GM12878 (cell line): ENCODE measurements at regions not wholly inside any gene's neighbourhood (a gene's known extent, or its start where the extent isn't known, plus 50 kb on each side); places are given as distances from the start of the nearest gene placed in this dataset.

Source experiments
- ATAC-seq: fragments of 200-7000 bp; cut with Tn5 transposase; 3 replicates; pipeline ENCODE4 v1.9.1; 2020; ENCODE audit warnings: mild to moderate bottlenecking, moderate library complexity
- BruUV-seq: library from RNA; stranded (reverse); fragments of 400-500 nt; replicated peaks from 2 replicates; lab custom pipeline; 2021; lab: Mats Ljungman, UMichigan
- CTCF ChIA-PET: fragments of 300-600 bp; sonication (Branson Sonifier 250); formaldehyde crosslinking; extraction: SDS; loops from one replicate; lab custom pipeline; 2021; ENCODE audit warnings: inconsistent platforms; lab: Yijun Ruan, JAX
- POLR2A ChIA-PET: fragments of 350-600 bp; formaldehyde crosslinking; extraction: SDS; loops from one replicate; lab custom pipeline; 2021; ENCODE audit warnings: inconsistent platforms; lab: Charles Lee
- RAD21 ChIA-PET: fragments of 300-600 bp; sonication (Branson Sonifier 250); formaldehyde crosslinking; loops from one replicate; lab custom pipeline; 2023; ENCODE audit warnings: antibody characterized with exemption; ENCODE audit not compliant: unreplicated experiment; lab: Charles Lee
- SMC1A ChIA-PET: fragments of 300-600 bp; sonication (Branson Sonifier 250); formaldehyde crosslinking; loops from one replicate; lab custom pipeline; 2023; ENCODE audit not compliant: unreplicated experiment, uncharacterized antibody; lab: Charles Lee
- DNase-seq: peaks from one replicate; pipeline ENCODE4 v3.0.0-alpha.2; 2011; ENCODE audit warnings: low read depth, low spot score
- FAIRE-seq: peaks from 3 replicates; lab custom pipeline; 2011; peaks lifted over from hg19 to GRCh38; lab: Jason Lieb, UNC
- H2AFZ ChIP-seq: 2 replicates; pipeline ENCODE4 v1.6.0; 2011; ENCODE audit warnings: low read depth, low read length, control low read depth; ENCODE audit not compliant: control insufficient read depth
- H3K27ac ChIP-seq: 2 replicates; pipeline ENCODE4 v1.5.1; 2011; ENCODE audit warnings: control low read depth; ENCODE audit not compliant: control insufficient read depth, insufficient read depth
- H3K27me3 ChIP-seq, 2 experiments: replicated peaks in 1 of 2; 2 replicates each; pipeline versions ENCODE4 v1.6.0 to v1.6.1; 2011; ENCODE audit warnings: low read length in 1 of 2; ENCODE audit not compliant: control insufficient read depth in 2 of 2, insufficient read depth in 2 of 2
- H3K36me3 ChIP-seq, 2 experiments: 2 replicates each; pipeline ENCODE4 v1.5.1; 2011; ENCODE audit warnings: low read length in 1 of 2; ENCODE audit not compliant: control insufficient read depth in 2 of 2, insufficient read depth in 2 of 2
- H3K4me1 ChIP-seq: 2 replicates; pipeline ENCODE4 v1.6.1; 2011; ENCODE audit warnings: mild to moderate bottlenecking, low read length, moderate library complexity, mixed read lengths; ENCODE audit not compliant: control insufficient read depth, insufficient read depth
- H3K4me2 ChIP-seq: 2 replicates; pipeline ENCODE4 v1.6.0; 2011; ENCODE audit warnings: control low read depth; ENCODE audit not compliant: control insufficient read depth, insufficient read depth
- H3K4me3 ChIP-seq: fragments of 200-600 bp; sonication (generic); 2 replicates; pipeline ENCODE4 v1.5.1; 2016
- H3K79me2 ChIP-seq: 2 replicates; pipeline ENCODE4 v1.6.0; 2011; ENCODE audit warnings: low read length; ENCODE audit not compliant: control insufficient read depth, insufficient read depth
- H3K9ac ChIP-seq: 2 replicates; pipeline ENCODE4 v1.8.0; 2011; ENCODE audit warnings: low read length, control low read depth, mixed read lengths; ENCODE audit not compliant: control insufficient read depth, insufficient read depth
- H3K9me3 ChIP-seq: replicated peaks from 3 replicates; pipeline ENCODE4 v1.5.1; 2011; ENCODE audit warnings: mild to moderate bottlenecking, low read length; ENCODE audit not compliant: control insufficient read depth, insufficient read depth
- H4K20me1 ChIP-seq: 2 replicates; pipeline ENCODE4 v1.6.0; 2011; ENCODE audit not compliant: control insufficient read depth, insufficient read depth
- E2F4 ChIP-seq: IDR thresholded peaks from 2 replicates; pipeline ENCODE4 v1.6.1; 2012; ENCODE audit warnings: low read depth, low read length, improper control_type of control experiment
- JUND ChIP-seq: IDR thresholded peaks from 2 replicates; pipeline ENCODE4 v1.6.1; 2012; ENCODE audit warnings: low read depth, mild to moderate bottlenecking, low read length, improper control_type of control experiment, moderate library complexity
- MTA2 ChIP-seq: fragments of 450-650 bp; IDR thresholded peaks from 2 replicates; pipeline ENCODE4 v1.6.1; 2016; ENCODE audit warnings: low read depth, mild to moderate bottlenecking, moderate library complexity
- NKRF ChIP-seq: fragments of 450-650 bp; conservative IDR thresholded peaks from 2 replicates; pipeline ENCODE4 v1.6.1; 2017; ENCODE audit warnings: mild to moderate bottlenecking, moderate library complexity
- PAX8 ChIP-seq: fragments of 450-650 bp; IDR thresholded peaks from 2 replicates; pipeline ENCODE4 v1.6.1; 2017; ENCODE audit warnings: mild to moderate bottlenecking, moderate library complexity
- PML ChIP-seq: IDR thresholded peaks from 2 replicates; pipeline ENCODE4 v1.6.1; 2012; ENCODE audit warnings: low read length, inconsistent platforms
- POLR2A ChIP-seq: IDR thresholded peaks from 2 replicates; pipeline ENCODE4 v1.6.1; 2011; ENCODE audit warnings: low read depth, mild to moderate bottlenecking, low read length
- POLR2AphosphoS5 ChIP-seq: IDR thresholded peaks from 2 replicates; pipeline ENCODE4 v1.6.1; 2011; ENCODE audit warnings: mild to moderate bottlenecking, low read length, inconsistent platforms
- SMAD5 ChIP-seq: IDR thresholded peaks from 2 replicates; pipeline ENCODE4 v1.6.1; 2016; ENCODE audit warnings: antibody characterized with exemption, low read depth
- SPI1 ChIP-seq: IDR thresholded peaks from 2 replicates; pipeline ENCODE4 v1.6.1; 2011; ENCODE audit warnings: low read depth, mild to moderate bottlenecking, low read length, moderate library complexity, borderline replicate concordance; ENCODE audit not compliant: insufficient read depth
- TBL1XR1 ChIP-seq: IDR thresholded peaks from 2 replicates; pipeline ENCODE4 v1.6.1; 2012; ENCODE audit warnings: low read depth, low read length, improper control_type of control experiment
- TCF3 ChIP-seq: IDR thresholded peaks from 2 replicates; pipeline ENCODE4 v1.6.1; 2012; ENCODE audit warnings: low read depth, mild to moderate bottlenecking, low read length, borderline replicate concordance; ENCODE audit not compliant: insufficient read depth
- TCF7 ChIP-seq: IDR thresholded peaks from 2 replicates; pipeline ENCODE4 v1.6.1; 2014; ENCODE audit warnings: antibody characterized with exemption, borderline replicate concordance
- WRNIP1 ChIP-seq: IDR thresholded peaks from 2 replicates; pipeline ENCODE4 v1.6.1; 2011; ENCODE audit warnings: low read depth, low read length, improper control_type of control experiment, borderline replicate concordance
- ZNF384 ChIP-seq: IDR thresholded peaks from 2 replicates; pipeline ENCODE4 v1.6.1; 2012; ENCODE audit warnings: low read depth, mild to moderate bottlenecking, low read length, improper control_type of control experiment, borderline replicate concordance
- WGBS: methylation state at CpG from one replicate; pipeline ENCODE4 v1.1.6; 2016; ENCODE audit warnings: low lambda C conversion rate; ENCODE audit not compliant: insufficient replicate concordance, insufficient coverage; ENCODE audit errors: missing lambda C conversion rate; 5-methylcytosine and 5-hydroxymethylcytosine counted together
- in situ Hi-C: fragments of 300-500 bp; cut with MboI; formaldehyde crosslinking; loops from 9 replicates; pipeline ENCODE4 v1.14.3; 2018; ENCODE audit warnings: mixed read lengths
- intact Hi-C: fragments of 100-400 bp; cut with micrococcal nuclease; formaldehyde crosslinking; loops from one replicate; pipeline ENCODE4 v1.14.2; 2022; ENCODE audit not compliant: unreplicated experiment
- TF ChIP-seq, protein P1 (sequence below): IDR thresholded peaks from 2 replicates; pipeline ENCODE4 v1.6.1; 2012; ENCODE audit warnings: low read length, inconsistent platforms

DNA sequence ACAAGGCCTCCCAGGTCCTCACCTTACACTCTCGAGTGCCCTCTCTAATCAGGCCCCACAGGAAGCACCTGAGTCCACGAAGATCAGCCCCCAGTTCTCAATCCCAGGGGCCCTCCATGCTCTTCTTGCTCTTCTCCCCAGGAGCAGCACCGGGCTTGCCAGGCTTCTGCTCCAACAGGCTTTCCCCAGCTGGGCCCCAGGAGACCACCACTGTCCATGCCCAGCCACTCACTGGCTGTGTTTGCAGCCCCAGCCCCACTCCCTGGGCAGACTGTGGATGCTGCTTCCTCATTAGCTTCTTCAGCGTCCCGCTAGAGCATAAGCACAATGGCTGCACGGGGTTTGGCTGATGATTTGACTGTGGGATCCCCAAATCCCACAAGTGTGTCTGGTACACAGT lies 781.9 kb downstream of the GALR1 start:
- Histone ChIP-seq H2AFZ (no peak overlapping the region), H3K27ac (no peak overlapping the region), H3K4me2 (no peak overlapping the region), H3K9ac (no peak overlapping the region), H3K9me3 (no peaks in the 10 kb centered on the region)
- RAD21 ChIA-PET, result no interaction called here
- DNase-seq, result no peak
- TF ChIP-seq PAX8 (no peak), JUND (no peak), PML (no peak), TCF3 (no peak), SMAD5 (no peak)
- TF ChIP-seq, all 136 proteins: peak for 0
- Histone ChIP-seq H3K79me2 (no peaks in the 10 kb centered on the region), H3K4me1 (no peaks in the 10 kb centered on the region), H3K4me3 (no peak overlapping the region), H4K20me1 (no peaks in the 10 kb centered on the region), H3K36me3 (no peaks in the 10 kb centered on the region), H3K27me3 (no peaks in the 10 kb centered on the region)
- intact Hi-C loops (no loop called here), in situ Hi-C loops (no loop called here)
- ChIA-PET CTCF (no interaction called here), SMC1A (no interaction called here), POLR2A (no interaction called here)
- WGBS, result 38% methylated on average over 6 of the region's 6 CpGs
- no peak for FAIRE-seq
- no peak for ATAC-seq
- BruUV-seq, result no TSS peak

- intact Hi-C loops, result no loop called here
- no peak for FAIRE-seq
- TF ChIP-seq TCF7 (no peak), POLR2A (no peak), NKRF (no peak), POLR2AphosphoS5 (no peak), E2F4 (no peak), MTA2 (no peak), SPI1 (no peak), TBL1XR1 (no peak), WRNIP1 (no peak), ZNF384 (no peak)
- TF ChIP-seq, protein P1, sequence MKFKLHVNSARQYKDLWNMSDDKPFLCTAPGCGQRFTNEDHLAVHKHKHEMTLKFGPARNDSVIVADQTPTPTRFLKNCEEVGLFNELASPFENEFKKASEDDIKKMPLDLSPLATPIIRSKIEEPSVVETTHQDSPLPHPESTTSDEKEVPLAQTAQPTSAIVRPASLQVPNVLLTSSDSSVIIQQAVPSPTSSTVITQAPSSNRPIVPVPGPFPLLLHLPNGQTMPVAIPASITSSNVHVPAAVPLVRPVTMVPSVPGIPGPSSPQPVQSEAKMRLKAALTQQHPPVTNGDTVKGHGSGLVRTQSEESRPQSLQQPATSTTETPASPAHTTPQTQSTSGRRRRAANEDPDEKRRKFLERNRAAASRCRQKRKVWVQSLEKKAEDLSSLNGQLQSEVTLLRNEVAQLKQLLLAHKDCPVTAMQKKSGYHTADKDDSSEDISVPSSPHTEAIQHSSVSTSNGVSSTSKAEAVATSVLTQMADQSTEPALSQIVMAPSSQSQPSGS, result no peak
Measured at GRCh38 chr18:78031991-78032390, 782.3 kb downstream of the GALR1 start.

More at GRCh38 chr18:78031991-78032390, 782.3 kb downstream of the GALR1 start:
- no TSS peak for BruUV-seq
- ChIA-PET RAD21 (no interaction called here), POLR2A (no interaction called here), CTCF (no interaction called here), SMC1A (no interaction called here)
- in situ Hi-C loops, result no loop called here
- H3K9me3 ChIP-seq, result no peaks in the 10 kb centered on the region
- DNase-seq (no peak), ATAC-seq (no peak)
- no peak overlapping the region for H3K9ac ChIP-seq
- 32% methylated on average over 8 of the region's 8 CpGs for WGBS
- H3K27me3 ChIP-seq, result no peaks in the 10 kb centered on the region
- H3K4me3 ChIP-seq, result no peak overlapping the region
- no peaks in the 10 kb centered on the region for H3K79me2 ChIP-seq
- no peaks in the 10 kb centered on the region for H4K20me1 ChIP-seq
- no peaks in the 10 kb centered on the region for H3K36me3 ChIP-seq
- no peaks in the 10 kb centered on the region for H3K4me1 ChIP-seq
- H3K4me2 ChIP-seq, result no peak overlapping the region
- H3K27ac ChIP-seq, result no peak overlapping the region
- no peak overlapping the region for H2AFZ ChIP-seq
